KG1 (cell line): ENCODE measurements at regions not wholly inside any gene's neighbourhood (a gene's known extent, or its start where the extent isn't known, plus 50 kb on each side); places are given as distances from the start of the nearest gene placed in this dataset.
"Not testable (repeated sequence)": the region's sequence is repeated elsewhere in the genome, so short reads cannot be mapped to it uniquely, and the experiment has no call there.

Experiments used
- DNase-seq: peaks from one replicate; lab custom pipeline; 2025; lab: John Stamatoyannopoulos, UW

DNA sequence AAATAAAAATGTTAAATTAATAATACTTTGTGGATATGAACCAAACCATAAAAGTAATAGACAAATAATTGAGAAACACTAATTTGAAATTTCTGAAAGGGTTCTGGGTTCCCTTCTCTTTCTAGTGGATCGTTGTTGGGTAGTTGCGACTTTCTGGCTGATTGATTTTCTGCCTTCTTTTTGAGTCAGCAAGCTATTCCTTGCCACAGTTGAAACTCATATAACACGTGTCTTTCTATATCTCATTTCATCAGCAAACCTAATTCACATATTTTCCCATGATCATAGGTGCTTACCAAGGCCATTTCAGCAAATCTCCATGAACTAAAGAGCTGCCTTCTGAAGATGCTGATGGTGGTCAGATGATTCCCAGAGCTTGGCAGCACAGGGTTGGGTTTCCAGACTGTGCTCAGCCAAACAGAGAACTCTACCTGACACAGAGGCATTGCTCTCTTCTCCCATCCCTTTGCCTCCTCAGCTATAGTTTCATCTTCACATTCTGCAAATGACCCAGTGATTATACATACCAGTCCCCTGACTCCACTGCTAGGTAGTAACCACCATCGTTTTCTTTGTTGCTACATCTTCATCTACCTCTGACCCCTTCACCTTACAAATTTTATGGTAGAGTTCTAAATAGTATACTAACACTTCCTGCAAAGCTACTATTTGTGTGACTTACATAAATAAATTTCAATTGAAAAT is 383.9 kb upstream of the DPH6 start:
- no peak for DNase-seq

DNA sequence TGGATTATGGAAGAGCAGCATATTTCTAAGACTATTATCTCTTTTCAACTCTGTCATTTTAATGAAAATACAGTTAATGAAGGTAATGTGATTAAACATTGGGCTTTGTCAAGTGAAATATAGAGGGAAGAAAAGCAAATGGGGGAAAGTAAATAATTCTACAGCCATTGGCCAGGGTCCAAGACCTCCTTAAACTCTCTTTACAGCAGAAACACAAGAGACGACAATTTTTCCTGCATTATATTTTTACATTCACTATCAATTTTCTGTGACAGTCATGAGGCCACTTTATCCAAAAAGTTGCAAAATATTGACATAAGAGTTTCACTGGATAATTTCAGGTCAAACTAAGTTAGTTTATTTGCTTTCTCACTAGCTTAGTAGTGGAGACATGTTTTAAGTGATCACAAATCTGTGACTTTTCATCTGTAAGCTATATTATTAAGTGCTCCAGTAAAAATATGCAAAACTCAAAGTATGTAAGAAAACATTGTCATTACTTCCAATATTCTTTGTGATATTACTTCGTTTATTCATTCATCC is 385.9 kb upstream of the DPH6 start:
- DNase-seq, result no peak

DNA sequence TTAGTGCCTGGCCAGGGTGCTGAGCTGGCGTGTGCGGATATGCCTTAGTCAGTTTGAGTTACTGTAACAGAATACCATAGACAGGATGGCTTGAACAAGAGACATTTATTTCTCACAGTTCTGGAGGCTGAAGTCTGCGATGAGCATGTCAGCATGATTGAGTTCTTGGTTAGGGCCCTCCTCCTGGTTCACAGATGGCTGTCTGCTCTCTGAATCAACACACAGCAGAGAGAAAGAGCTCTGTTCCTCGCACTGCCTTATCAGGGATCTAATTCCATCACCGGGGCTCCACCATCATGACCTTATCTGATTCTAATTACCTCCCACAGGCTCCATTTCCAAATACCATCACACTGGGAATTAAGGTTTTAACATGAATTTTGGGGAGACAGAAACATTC is 386.6 kb upstream of the DPH6 start:
- DNase-seq, result no peak

DNA sequence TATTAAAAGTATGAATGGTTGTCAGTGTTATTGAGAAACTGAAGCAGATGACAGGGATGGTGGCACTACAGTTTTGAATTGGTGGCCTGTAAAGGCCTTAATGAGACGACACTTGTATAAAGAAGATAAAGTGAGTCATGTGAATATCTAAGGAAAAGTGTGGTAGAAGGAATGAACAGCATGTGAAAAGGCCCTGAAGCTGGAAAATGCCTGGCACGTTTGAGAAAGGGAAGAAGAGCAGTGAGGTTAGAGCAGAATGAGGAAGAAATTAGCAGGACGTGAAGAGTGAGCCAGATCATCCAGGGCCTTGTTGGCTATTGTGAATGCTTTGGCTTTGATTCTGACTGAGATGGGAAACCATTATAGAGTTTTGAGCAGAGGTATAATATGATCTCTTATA is 387.6 kb upstream of the DPH6 start:
- no peak for DNase-seq

DNA sequence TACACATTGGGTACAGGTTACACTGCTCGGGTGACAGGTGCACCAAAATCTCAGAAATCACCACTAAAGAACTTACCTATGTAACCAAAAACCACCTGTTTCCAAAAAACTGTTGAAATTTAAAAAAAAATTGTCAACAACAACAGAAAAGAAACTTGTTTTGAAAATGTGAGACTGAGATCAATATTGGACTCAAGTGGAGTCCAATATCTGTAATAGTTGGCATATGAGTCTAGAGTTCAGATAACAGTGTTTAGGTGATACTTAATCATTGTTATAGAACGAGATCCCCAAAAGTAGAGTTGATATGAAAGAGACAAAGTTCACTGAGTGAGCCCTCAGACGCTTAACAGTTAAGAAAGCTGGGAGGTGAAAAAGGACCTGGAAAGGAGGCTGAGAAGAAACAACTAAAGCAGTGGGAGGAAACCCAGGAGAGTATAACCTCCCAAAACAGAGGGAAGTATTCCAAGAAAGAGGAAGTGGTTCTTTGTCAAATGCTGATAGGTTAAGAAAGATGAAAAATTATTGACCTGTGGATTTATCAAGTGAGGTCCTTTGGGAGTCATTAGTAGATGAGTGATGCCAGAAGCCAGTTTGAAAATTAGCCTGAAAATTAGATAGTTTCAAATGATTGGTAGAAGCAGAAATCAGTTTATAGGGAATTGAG is 388.6 kb upstream of the DPH6 start:
- no peak for DNase-seq

DNA sequence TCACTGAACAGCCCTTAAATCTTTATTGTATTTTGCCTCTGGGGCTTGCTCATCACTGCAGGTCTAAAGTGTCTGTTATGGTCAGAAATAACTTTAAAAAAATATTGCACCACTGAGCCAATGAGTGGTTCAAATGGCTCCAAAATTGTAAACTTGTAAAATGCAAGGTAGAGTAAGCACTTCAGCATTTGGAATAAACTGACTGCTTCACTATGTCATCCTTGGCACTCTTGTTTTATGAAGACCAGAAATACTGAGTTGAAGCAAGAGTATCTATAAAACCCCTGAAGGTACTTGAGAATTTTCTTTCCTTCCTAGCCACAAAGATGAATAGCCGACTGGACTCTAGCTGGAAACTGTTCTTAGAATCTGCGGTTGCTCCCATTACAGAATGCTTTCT is 390.3 kb upstream of the DPH6 start:
- DNase-seq, result no peak

DNA sequence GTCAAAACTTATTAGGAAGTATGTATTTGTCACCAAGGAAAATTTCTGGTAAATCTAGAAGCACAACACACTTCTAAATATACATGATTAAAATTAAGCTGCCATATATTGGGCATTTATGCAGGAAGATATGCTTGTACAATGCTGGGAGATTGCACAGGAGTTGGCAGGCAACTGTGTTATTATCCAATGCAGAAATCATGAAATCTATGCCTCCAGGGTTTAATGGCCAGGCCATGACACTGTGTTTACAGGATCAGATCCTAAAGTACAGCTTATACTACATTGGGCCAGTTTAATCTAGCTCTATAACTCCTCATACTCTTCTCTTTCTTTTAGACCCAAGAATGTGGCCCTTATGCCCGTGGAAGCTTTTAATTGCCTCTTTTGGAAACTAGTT is 391.4 kb upstream of the DPH6 start:
- no peak for DNase-seq

DNA sequence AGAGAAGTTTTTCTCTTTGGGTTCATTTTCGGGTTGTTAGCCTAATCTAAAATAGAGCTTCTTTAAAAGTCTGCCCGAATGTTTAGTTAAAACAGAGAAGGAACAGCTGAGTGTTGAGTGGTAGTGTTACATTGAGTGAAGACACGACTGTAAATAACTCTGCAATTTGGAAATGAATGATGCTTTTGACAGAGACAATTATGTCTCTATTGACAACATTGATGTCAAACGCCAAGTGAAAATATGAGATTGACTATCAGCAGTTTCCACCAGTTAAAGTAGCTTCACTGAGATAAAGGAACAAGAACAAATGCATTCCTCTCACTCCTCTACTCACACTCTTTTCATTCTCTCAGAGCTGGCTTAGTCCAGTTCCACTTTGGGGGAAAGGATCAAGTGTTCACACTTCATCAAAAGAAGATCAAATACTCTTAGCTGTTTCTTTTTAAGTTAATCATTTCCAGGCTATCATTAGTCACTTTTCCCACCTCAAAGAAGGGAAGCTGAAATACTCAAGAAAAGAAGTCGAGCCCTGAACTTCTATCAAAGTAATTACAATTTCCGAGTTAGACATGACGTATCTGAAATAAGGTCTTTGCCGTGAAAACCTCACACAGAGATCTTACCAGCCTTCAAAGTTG is 399.1 kb upstream of the DPH6 start:
- no peak for DNase-seq

DNA sequence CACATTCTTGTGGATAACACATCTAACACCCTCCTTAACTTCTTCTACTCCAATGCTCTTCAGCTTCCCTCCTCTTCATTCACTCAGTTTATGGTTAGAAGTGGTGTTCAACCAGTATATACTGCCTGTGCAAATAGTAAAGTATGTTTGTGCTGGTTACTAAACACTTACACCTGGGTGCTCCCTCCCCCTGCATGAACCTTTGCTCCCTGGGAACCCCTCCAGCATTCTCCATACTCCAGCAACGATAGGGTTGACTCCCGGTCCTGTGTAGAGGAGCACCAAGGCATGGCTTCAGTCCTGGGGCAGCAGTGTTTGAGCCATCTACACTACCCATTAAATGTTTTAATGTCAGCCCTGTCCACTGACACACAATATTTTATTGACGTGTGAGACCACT is 407.5 kb upstream of the DPH6 start:
- DNase-seq, result no peak

DNA sequence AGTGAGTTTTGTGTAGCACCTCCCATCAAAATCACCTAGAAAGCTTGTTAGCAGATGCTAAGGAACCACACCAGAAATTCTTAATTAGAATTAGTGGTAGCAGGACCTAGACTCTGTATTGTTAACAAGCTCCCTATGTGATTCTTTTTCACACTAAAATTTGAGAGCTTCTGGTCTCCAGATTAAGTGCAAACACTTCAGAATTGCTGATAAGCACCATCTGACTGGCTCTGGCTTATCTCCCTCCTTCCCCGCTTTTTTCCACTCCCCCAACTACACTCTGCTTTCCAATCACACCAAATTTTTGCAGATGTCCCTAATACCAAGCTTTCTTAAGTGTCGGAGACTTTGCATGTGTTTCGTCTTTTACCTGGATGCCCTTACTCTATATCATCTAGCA is 410.1 kb upstream of the DPH6 start:
- no peak for DNase-seq

DNA sequence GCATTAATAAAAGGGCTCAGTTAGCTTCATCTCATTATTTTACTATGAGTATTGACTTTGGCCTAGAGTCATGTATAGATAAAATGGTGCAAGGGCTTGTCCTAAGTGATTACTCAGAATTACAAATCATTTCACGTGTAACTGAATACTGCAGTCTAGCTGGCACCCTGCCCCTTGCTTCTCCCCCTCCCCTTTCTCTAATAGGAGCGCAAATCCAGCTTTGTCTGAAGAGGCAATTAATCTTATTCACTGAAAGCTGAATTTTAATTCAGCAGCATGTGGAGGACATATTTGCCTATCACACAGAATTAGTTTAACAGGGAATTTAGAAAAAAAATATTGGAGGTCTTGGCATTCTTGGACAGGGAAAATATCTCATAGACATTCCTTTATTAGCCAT is 412.1 kb upstream of the DPH6 start:
- DNase-seq, result no peak

DNA sequence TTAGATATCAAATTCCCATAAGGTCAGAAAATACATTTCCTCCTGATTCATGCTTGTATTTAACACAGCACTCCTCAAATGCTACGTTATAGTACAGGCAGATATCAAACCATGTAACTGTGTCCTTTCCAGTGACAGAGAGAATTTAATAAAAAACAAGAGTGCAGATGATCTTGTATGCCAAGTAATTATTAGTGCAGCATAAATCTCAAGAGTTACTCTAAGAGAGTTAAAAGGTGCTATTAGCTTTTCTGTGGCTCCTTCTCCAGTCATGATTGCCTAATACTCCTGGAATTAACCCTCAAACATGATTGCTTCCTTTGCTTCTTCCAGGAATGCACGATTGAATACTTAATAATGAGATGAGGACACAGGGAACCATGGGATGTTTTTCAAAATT is 413.0 kb upstream of the DPH6 start:
- DNase-seq, result no peak

DNA sequence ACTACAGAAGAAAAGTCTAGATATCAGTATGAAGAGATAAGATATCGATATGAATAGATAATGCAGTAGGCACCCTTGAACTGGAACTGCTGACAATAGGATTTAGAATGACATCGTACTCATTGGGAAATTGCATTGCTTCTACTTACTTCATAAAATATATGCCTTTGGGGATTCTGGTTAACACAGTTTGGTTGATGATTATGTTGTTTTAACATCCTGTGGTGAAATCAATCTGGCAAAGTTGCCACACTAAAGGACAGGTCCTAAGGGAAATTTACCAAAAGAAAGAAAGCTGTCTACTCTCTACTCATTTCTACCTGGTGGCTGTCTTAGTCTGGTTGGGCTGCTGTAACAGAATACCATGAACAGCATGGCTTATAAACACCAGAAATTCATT is 417.4 kb upstream of the DPH6 start:
- no peak for DNase-seq

DNA sequence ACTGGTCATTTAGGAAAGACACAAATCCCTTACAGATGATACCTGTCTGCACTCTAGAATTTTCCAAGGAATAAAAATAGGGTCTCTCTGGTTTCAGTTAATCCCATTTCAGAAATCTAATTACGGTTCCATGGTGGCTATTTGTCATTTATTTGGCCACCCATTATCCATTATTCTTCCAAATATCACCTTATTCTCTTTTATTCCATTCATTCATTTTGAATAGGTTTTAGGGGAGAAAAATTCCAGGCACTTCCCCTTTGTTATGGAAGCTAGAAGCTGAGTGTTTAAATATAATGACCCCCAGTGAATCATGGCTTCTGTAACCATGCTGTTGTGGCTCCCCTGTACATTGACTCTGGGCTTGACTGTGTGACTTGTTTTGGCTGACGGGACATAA is 420.8 kb upstream of the DPH6 start:
- no peak for DNase-seq

DNA sequence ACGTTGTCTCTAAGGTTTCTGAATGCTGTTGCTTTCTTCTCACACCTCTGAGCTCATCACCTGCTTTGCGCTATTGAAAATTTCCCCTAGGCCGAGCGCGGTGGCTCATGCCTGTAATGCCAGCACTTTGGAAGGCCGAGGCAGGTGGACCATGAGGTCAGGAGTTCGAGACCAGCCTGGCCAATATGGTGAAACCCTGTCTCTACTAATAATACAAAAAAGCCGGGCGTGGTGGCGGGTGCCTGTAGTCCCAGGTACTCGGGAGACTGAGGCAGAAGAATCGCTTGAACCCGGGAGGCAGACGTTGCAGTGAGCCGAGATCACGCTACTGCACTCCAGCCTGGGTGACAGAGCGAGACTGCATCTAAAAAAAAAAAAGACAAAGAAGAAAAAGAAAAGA is 422.0 kb upstream of the DPH6 start:
- DNase-seq, result not testable (repeated sequence)

DNA sequence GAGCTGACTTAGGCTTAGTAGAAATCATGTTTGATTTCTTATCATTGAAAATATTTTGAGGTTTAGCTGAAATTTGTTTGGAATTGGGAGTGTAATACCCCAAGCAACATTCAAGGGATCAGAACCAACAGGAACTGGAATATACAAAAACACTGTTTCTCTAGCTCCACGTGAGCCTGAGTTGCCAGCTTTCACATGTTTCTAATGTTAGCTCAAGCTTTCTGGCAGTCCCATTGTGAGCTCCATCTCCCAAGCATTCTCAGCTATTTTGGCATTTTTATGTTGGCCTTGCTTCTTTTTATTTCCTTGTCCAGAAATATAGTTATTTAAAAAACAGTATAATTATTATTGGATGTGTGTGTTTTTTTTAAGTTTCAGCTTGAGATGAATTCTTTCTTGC is 427.1 kb upstream of the DPH6 start:
- DNase-seq, result no peak

DNA sequence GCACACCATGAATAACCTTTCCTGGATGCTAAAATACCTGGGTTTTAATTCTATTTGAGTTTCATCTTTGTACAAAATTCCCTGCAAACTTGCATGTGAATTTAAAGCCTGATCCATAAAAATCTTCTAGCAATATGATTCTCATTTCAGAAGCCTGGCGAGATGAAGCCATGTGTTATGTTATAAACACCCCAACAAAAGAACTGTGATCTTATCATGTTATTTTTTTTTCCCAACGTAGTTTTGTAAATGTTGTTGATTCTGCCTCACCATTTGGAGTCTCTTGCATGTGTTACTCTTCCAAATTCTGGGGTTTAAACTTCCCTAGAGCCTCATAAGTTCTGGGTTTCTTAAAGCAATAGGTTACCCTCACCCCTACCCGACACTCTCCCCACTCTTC is 428.1 kb upstream of the DPH6 start:
- no peak for DNase-seq

DNA sequence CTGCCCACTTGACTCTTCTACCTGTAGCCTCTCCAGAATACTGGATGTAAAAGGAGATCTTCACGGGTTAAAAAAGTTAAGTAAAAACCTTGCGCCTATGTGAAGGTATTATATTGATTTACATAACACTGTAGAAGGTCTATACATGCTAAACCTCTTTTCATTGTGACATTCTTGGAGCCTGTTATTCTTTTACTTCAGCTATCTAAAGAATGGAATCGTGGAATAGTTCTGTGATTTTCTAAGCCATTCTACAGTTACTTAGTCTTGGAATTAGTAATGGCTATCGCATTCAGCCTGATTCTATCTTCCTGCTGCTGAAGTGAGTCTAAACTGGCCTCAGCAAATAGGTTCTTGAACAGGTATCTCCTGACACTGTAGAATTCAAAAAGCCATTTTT is 430.0 kb upstream of the DPH6 start:
- no peak for DNase-seq

DNA sequence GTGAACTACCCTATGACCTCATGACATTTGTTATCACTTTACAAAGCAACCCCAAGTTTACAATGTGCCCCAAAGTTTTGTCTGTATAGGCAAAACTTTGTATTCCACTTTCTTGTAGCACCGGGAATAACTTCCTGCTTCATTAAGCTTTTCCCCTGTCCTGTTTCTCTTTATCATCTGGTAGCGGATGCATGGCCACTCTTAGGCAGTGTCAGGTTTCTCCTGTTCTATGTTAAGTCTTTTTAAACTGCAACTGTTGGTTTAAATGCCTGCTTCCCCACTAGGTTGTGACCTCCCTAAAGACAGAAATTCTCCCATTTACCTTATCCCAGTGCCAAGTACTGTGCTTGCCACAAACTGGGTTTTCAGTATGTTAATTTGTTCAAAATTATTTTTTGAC is 433.6 kb upstream of the DPH6 start:
- DNase-seq, result no peak

DNA sequence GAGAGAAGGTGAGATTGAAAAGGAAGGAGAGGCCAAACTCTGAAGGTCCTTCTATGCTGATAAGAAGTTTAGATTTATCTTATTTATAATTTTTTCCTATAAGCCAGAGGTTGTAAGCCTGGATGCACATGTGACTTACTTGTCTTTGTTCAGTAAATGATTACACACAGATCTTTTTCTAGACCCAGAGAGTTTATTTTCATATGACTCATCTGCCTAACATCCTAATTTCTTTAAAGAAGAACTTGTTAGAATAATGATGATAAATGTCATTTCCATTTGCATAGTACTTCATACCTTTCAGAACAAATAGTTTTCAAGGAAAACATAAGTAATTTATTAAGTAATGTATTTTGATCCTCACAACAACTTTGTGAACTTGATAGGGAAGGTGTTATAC is 434.8 kb upstream of the DPH6 start:
- DNase-seq, result no peak

DNA sequence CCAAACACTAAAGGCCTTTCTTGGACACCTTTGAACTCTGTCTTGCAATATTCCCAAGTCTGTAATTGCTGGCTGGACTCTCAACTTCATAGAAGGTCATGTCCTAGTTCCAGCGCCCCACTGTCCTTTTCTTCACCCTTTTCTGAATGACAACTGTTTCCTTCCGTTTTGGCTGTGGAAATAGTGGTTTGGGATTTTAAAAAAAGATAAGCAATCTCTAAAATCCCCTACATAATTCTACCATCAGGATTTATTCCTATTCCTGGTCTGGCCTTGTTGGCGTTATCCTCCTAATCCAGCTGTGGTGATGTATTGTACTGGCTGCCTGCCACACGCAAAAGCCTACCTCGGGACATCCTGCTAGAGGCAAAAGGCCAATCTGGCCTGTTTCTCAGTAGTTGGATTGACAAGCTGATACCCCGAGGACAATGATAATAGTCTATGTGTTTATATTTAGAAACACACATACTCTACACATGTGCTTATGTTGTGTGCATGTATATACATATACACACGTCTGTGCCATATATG is 440.3 kb upstream of the DPH6 start:
- DNase-seq, result no peak

DNA sequence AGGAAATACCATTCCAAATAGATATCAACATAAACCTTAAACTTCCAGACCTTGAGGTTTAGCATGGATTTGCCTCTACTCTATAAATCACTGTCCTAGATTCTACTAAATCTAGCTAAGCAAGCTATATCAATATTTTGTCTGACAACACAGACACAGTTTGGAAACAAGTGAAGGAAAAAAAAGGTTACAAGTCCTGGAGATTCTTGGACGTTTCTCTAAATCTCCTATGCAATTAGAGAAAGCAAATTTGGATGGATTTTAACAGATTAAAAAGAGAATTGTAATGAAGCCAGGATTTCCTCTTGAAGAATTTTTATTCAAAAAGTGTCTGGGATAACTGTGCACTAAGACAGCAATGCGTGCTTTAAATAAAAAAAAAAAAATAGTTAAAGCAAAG is 441.1 kb upstream of the DPH6 start:
- DNase-seq, result no peak

DNA sequence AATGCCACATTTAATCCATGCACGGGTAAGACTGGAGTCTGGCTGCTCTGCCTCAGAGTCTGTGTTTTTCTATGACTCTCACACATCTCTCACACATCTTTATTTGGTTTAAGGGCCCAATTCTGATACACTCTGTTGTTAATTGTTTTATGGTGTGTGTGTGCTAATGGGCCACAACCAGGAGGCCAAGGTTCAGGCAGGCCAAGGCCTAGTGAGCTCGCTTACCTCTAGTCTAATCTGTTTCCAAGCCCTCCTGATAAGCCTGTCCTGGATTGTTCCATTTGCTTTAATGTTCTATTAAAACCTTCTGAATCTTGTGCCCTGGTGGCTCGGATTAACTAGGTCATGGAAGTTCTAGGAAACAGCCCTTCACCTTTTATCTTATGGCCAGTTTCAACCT is 445.4 kb upstream of the DPH6 start:
- no peak for DNase-seq
